ENCODE measurements at regions not wholly inside any gene's neighbourhood (a gene's known extent, or its start where the extent isn't known, plus 50 kb on each side); places are given as distances from the start of the nearest gene placed in this dataset.

GRCh38 chr12:30827101-30828066 lies 72.6 kb upstream of the CAPRIN2 start:
- ATAC-seq = no peak

DNA sequence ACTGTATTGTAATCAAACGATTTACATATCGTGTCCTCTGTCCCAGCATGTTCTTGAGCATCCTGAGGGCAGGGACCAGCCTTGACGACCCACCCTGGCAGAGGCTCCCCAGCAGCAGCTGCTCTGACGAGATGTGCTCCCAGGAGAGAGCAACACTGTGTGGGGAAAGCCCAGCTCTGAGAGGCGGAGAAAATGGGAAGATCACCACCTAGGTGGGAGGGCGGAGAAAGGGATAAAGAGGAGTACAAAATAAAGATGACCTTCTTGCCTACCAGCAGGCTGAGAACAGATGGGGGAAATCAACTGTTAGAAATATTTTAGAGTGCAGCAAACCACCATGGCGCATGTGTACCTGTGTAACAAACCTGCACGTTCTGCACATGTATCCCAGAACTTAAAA lies 71.5 kb upstream of the CAPRIN2 start:
- ATAC-seq = no peak

DNA sequence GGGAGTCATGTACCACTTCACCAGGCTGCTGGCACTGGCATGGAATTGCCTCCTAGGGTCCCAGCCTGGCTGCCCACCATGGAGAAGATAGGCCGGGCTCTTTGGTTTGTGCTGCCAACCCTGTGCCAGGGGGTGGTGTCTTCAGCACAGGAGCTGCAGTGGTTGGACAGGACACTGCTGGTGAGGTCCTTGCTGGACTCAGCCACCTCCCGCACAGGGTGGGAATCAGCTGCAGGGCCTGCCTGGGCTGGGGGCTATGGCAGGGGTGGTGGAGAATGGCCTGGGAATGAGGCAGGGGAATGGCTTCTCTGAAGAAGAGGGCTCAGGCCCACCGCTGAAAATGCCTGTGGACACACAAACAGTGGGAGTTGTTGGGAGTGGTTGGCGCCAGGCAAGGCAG lies 70.6 kb upstream of the CAPRIN2 start:
- no peak for ATAC-seq

DNA sequence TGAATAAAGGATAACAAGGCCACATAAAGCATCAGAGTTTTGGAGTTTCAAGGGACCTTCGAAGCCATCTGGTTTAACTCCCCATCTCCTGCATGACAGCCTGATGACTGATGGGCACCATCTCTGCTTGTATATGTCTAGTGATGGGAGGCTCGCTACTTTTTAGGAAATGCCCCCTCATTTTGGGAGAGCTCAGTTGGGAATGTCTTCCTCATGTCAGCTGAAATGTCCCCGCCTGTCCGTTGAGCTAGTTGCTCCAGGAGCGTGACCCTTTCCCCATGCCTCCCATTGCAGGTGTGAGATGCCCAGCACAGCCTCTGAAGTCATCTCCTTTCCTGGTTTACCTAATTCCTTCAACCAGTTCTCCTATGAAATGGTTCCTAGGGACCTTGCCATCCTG lies 69.6 kb upstream of the CAPRIN2 start:
- no peak for ATAC-seq

DNA sequence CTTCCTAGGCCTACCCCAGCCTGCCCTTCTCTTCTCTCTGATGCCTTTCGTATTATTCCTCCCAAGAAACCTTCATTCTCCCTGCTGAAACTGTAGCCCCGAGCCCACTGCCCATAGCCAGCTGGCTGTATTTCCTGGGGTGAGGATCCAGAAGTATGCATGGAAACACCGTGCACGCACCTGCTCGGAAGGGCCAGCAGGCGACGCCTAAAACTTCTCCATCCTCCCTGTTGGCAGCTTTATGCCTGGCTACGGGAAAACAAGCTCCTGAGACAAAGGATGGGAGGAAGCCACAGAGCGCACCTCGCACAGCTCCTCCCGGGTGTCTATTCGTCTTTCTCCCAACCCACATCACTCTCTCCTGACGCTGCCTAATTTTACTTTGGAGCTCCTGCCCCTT lies 69.0 kb upstream of the CAPRIN2 start:
- ATAC-seq = no peak

GRCh38 chr12:30823156-30823699 lies 68.5 kb upstream of the CAPRIN2 start:
- peak; percentile 66 to 69 for ATAC-seq

- ATAC-seq = peak; percentile 49 to 53
These were observed 67.8 kb upstream of the CAPRIN2 start for GRCh38 chr12:30822385-30823155.

DNA sequence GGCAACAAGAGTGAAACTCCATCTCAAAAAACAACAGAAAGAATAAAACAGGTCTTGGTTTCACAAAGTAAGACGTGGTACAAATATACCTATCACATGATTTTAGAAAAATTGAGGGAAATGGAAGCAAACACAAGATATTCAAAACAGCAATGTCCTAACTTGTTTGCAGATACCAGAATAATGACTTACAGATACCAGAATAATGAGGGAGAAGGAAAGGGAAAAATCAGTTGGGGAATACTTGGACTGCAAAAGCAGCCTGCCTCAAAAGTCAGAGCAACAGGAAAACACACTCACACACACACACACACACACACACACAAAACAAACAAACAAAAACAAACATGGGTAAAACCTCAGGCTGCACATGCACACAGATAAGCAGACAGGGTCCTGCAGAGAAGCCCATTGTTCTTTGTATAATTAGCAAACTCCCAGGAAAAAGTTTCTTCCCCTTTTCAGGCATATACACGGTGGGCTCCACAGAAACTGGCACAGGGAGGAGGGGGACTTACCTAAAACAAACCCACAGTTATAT lies 65.7 kb upstream of the CAPRIN2 start:
- no peak for ATAC-seq

- no peak for ATAC-seq
These were observed 63.8 kb upstream of the CAPRIN2 start for GRCh38 chr12:30818562-30818961.

DNA sequence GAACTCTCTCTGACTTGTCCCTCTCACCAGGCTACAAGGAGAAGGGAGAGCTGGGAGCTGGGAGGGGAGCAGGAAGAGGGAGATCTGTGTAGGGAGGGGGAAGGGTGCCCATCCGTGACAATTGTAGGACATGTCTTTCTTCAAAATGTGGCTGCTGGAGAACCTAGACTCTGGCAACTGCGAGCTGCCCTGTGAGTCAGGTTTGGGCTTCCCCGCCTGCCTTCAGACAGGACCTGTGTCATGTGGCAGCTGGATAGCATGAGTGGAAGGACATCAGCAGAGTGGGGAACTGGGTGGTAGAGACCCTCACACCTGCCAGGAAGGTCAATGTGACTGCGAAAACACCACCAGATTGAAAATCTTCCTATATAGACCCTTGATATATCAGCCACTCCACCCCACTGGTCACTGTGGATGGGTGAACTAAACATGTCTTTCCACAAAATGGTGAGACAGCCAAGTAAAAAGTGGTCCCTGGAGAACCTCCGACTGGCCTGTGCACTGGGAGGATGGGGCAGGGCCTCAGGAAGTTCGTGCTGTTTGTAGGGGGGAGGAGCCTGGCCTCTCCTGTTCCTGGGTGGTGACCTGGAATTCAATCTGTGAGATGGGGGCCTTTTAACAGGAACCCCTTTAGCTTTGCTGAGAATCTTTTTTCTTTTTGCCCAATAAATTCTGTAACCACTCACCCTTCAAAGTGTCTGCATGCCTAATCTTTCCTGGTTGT lies 62.2 kb upstream of the CAPRIN2 start:
- ATAC-seq = no peak

GRCh38 chr12:30814295-30814655 lies 59.5 kb upstream of the CAPRIN2 start:
- no peak for ATAC-seq

DNA sequence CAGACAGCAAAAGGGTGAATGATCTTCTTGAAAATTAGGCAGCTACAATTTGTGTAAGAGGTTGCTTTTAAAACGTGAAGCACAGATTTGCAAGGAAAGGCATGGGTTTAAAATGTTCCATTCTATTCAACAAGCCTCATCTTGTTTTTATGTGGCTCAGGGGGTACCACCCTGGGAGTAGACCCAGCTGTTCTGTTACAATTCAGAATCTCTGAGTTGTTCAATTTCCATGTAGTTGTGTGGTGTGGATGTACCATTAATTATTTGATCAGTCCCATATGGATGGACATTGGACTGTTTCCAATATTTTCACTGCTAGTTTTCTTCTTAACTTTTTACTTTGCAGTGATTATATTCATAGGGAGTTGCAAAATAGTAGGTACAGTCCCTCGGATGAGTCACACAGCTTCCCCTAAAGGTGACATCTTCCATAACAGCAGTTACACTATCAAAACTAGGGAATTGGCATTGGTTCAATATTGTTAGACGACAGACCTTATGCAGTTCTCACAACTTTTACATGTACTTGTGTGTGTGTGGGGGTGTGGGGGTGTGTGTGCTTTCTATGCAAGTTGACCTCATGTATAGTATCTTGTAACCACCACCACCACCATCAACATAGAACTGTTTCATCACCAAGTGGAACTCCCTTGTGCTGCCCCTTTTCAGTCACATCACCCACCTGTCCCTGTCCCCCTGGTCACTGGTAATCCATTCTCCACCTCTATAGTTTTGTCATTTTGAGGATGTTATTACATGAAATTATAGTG lies 59.0 kb upstream of the CAPRIN2 start:
- ATAC-seq = no peak

GRCh38 chr12:30811966-30812365 lies 57.2 kb upstream of the CAPRIN2 start:
- no peak for ATAC-seq

DNA sequence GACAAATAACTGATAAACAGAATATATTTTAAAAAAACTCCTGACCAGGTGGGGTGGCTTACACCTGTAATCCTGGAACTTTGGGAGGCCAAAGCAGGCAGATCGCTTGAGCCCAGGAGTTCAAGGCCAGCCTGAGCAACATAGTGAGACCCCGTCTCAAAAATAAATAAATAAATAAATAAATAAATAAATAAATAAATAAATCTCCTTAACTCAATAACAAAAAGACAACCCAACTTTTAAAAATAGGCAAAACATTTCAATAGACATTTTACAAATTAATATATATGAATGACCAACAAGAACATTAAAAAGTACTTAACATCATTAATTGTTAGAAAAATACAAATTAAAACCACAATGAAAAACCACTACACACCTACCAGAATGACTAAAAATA lies 56.2 kb upstream of the CAPRIN2 start:
- ATAC-seq = no peak

- ATAC-seq = no peak
These were observed 52.9 kb upstream of the CAPRIN2 start for GRCh38 chr12:30807695-30808034.

- ATAC-seq = peak; percentile 28 to 48
These were observed 52.4 kb upstream of the CAPRIN2 start for GRCh38 chr12:30806989-30807694.

DNA sequence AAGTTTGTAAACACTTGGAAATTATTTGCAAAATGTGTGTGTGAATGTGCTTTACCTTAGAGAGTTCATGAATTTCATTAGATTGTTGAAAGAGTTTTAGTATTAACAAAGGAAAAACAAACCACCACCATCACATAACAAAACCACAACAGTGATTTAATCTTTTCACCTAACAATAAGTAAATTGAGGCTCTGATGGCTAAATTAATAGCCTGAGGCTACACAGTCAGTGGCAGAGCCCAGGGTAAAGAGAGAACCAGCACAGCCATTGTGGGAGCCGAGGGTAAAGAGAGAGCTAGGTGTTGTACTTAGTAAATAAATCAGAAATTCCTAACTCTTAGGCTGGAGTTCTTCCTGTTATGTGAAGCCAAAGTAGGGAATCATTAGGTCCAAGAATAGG lies 51.2 kb upstream of the CAPRIN2 start:
- ATAC-seq = no peak
